ENCODE measurements at regions not wholly inside any gene's neighbourhood (a gene's known extent, or its start where the extent isn't known, plus 50 kb on each side); places are given as distances from the start of the nearest gene placed in this dataset.
"Not testable (repeated sequence)": the region's sequence is repeated elsewhere in the genome, so short reads cannot be mapped to it uniquely, and the experiment has no call there.

DNA sequence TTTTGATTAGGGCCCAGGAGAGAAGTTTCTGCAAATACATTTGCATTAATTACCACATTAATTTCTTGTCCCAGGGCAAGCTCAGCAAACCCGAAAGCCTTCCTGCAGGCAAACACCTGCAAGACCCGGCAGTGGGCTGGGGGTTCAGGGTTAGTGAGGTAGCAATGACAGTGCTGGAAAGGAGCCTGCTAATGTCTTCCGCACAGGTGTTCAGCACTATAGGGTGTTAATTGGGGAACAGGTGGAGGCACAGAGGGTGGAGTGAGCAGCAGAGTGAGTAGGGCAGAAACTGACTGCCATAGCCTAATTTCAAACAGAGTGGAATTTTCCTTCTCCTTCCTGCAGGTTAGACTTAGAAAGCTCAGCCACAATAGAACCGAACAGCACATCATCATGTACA, 50.9 kb upstream of the UBASH3B start:
- DNase-seq (ENCODE audit: low read depth in 4 of 4, low spot score in 1 of 4), result no peak

DNA sequence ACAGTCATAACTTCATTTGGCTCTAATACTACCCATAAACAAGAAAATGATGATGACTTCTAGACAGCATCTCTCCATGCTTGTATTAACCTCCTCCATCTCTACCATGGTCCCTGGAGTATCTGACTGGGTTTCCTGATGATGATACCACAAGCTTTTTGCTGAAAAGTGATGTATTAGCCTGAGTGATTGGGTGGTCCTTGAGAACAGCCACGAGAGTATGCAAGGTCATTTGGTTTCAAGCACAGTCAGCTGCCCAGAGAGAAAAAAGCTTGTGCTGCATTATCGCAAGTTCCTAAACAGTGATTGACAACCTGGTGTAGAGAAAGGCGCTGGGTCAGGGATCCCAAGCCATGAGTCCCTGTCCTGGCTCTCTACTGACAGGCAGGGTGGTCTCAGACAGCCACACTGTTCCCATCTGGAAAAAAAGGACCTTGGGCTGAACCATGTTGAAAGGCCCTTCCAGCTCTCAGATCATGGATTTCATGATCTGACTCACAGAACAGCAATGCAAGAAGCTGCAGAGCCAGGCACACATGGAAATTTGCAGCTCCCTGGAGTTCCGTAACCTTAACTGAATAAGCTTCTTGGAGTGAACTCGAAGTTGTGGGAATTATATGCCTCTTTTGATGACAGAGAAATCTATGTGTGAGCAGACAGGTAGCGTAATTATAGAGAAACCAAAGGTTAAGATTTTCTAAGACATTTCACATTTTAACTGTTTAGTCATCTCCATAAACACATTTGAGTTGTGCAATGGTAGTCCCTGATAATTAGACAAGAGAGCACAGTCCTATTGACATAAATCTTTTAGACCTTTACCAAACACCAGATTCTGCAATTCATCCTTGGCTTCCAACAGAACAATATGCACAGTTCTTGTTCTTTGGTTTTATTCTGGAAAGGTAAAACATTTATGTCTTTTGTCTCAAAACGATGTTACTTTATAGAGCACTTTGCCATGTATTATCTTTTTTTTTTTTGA, 54.1 kb upstream of the UBASH3B start:
- DNase-seq (ENCODE audit: low read depth in 4 of 4, low spot score in 1 of 4), result no peak

DNA sequence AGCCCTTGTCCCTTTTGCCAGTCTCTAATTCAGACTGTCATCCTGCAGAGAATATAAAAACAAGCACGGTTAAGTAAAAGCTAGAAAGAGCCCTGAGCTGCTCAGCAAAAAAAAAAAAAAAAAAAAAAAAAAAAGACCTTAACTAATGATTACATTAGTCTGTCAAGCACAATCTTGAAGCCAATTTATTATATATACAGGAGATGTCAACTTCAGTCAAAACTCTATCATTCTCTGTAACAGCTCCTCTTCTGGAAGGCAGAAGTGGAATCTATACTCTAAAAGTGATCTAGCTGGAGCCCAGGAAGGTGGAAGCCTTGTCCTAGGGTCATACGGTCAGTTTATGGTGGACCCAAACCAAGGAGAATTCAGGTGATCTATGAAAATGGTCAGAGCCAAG, 55.2 kb upstream of the UBASH3B start:
- DNase-seq (ENCODE audit: low read depth in 4 of 4, low spot score in 1 of 4), result no peak

DNA sequence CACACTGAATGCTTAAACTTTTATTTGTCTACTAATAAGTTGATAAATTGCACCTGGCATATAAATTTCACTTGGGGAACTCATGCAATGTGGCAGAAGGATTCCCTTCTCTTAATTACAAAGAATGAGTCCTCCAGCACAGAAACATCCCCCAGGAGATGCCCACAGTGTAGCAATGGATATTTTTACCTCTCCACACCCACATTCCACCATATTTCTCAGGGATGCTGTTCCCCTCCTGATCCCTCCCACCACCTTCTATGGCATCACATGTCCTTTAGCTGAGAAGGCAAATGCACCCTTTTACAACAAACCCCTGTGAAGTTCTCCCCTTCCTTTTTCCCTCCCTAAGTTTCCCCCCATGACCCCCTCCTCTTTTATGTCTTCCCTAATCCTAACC, 56.1 kb upstream of the UBASH3B start:
- DNase-seq (ENCODE audit: low read depth in 4 of 4, low spot score in 1 of 4), result no peak

DNA sequence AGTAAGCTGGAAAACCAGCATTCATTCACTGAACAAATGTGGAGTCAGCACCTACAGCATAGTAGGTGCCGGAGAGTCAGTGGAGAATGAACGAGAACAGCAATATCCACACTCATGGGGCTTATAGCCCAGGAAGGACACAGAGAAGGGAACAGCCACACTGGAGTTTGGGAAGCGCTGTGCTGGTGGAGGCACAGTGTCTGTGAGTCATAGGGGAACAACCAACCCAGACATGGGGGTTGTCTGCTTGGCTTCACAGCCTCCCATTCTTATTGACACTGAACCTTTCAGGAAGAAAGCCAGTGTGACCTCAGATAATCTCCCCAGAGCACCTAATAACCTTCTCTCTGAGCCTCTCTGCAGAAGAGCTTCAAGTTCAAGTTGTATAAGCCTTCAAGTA, 56.6 kb upstream of the UBASH3B start:
- DNase-seq (ENCODE audit: low read depth in 4 of 4, low spot score in 1 of 4), result no peak

DNA sequence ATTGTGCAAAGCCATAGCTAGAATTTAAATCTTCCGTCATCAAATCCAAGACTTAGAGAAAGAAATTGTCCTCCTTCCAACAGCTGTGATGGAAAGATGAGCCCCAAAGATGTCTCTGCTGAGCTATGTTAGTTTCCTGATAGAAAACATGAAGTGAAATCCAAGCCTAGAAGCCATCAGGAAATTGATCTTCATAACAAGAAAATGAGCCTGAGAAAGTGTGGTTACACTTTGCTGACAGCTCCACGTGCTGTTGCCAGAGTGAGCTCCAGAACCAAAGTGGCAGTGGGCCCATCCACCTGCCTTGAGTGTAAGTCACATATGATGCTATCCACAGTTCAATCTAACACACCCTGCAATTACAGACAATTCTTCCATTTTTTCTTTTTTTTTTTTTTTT, 58.0 kb upstream of the UBASH3B start:
- no peak for DNase-seq (ENCODE audit: low read depth in 4 of 4, low spot score in 1 of 4)

DNA sequence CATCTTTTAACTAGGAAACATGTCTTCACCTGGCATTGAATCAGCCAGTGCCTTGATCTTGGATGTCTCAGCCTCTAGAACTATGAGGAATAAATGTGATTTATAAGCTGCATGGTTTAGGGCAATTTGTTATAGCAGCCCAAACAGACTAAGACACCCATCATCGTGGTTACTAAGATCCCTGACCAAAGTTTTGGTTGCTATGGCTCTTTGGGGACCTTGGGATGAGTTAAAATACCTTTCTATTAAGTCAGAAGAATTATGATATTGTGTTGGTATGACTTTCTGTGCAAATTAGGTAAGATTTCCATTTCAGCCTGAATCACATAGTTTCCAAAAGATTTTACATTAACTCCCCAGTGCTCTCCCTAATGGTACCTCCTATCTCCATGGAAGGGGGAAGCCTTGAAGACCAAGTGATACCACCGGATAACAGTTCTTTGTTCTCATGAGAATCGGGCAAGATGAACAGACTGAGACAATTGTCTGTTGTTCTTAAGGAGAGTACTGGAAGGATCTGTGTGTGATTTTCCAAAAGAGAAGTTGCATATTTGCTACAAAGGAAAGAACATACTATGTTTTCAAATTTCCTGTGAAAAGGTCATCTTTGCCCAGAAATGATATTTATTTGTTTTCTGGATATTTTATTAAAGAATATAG, 60.4 kb upstream of the UBASH3B start:
- no peak for DNase-seq (ENCODE audit: low read depth in 4 of 4, low spot score in 1 of 4)

DNA sequence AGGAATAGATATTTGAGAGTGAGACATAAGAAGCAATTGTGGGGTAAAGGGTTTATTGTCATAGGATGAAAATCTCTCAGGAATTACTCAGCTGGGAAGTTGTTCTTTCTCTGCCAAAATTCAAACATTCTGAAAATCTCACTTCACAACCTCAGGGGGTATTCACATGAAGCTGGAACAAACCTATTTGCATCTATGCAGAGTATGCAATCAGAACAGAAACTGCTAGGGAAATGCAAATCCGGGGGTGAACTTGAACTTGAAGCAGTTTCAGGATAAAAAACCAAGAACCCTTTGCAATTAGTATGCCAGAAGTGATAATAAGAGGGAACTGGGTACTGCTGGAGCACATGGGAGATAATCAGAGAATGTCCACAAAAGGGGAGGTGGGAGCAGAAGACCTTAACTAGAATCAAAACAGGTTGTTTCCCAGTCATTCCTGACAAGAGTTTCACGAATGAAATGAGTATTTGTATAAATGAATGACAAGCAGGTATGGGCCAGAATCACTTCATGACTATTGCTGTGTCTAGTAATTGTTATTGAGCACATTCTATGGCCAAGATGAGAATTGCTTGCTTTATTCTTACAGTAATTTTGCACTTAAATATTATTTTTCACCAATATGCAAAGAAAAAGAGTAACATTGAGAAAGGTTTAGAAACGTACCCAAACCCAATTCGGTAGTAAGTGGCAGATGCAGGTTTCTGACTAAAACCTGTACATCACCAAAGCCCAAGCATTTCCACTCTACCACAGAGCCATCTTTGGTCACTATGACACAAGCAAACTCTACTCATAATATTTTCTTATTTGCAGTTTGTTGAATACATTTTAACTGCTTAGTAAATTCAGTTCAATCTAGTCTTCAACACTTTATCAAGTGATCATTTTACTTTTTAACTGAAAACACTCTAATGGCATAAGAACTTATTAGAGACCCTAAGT, 61.8 kb upstream of the UBASH3B start:
- DNase-seq (ENCODE audit: low read depth in 4 of 4, low spot score in 1 of 4), result no peak

DNA sequence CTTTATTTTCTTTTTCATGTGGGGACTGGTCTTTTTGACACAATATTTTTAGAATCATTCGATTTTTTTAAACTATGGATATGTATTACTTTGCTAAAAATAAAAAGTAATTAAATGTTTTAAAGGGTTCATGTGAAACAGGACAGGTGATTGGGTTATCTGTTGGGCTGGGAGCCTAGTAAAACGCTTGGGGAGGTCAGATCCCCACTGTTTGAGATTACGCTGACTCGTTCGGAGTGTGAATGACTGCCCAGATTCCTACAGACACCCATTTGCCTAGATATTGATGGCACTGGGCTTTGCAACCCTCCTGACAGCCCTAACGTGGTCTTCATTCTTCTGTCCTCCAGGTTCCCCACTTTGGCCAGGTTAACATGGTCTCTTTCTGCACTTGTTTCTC, 62.9 kb upstream of the UBASH3B start:
- DNase-seq (ENCODE audit: low read depth in 4 of 4, low spot score in 1 of 4), result no peak

DNA sequence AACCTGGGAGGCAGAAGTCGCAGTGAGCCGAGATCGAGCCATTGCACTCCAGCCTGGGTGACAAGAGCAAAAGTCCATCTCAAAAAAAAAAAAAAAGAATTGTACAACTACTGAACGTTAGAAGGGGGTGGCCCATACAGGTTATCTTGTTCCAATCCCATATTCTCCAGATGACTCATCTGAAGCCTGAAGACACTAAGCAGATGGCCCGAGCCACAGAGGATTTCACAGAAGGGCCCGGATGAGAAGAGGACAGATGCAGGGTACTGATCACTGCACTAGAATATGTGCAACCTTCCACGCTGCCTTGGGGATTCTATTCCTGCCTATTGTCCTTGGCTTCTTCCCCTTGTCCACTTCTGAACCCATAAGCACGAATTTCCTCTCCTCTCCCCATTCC, 70.9 kb upstream of the UBASH3B start:
- DNase-seq (ENCODE audit: low read depth in 4 of 4, low spot score in 1 of 4), result no peak

DNA sequence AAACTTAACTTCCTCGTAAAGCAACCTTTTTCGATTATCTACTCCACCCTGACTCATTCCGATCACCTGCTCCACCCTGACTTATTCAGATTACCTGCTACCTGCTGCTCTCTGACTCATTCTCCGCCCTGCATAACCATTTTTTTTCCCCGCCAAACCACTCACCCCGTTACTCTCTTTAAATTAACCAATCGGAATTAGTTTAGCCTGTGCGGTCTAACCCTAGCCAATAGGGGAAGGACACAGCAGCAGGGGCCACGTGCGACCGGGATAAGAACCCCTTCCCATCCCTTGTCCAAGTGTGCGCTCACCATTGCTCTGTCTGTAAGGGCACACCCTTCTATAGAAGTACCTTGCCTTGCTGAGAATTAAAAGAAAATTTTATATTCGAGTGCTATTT, 75.5 kb upstream of the UBASH3B start:
- not testable (repeated sequence) for DNase-seq (ENCODE audit: low read depth in 4 of 4, low spot score in 1 of 4)

DNA sequence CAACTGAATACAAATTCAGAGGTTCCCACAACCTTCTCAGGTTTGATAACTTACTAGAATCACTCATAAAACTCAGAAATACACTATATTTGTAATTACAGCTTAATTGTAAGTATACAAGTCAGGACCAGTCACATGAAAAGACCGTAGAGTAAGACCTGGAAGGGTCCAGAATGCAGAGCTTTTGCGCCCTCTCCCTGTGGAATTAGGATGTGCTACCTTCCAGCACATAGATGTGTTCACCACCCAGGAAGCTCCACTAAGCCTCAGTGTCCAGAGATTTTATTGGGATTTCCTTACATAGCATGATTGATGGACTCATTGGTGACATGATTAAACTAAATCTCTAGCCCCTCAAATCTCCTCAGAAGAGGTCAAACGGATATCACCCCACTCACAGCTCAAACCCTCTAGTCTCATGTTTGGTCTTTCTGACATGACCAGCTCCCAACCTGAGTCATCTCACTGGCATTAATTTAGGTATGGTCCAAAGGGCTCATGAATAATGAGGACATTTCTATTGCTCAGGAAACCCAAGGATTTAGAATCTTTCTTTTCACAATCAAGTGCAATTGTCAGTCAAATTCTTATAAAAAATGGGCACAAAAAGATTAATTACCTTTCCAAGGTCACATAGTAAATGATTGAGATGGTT, 77.2 kb upstream of the UBASH3B start:
- no peak for DNase-seq (ENCODE audit: low read depth in 4 of 4, low spot score in 1 of 4)

DNA sequence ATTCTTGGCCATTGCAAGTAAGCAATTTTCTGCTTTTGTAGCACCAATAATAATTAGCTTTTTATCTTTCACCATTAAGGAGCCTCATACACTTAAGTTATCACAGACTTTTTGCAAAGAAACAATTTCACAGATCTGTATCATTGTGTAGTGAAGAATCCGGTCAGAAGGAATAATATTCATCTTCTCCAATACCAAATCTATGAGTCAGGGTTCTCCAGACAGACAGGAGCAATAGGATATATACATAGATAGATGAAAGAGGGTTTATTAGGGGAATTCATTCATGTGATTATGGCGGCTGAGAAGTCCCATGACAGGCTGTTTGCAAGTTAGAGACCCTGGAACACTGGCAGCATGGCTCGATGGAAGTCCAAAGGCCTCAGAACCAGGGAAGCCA, 82.9 kb upstream of the UBASH3B start:
- no peak for DNase-seq (ENCODE audit: low read depth in 4 of 4, low spot score in 1 of 4)

DNA sequence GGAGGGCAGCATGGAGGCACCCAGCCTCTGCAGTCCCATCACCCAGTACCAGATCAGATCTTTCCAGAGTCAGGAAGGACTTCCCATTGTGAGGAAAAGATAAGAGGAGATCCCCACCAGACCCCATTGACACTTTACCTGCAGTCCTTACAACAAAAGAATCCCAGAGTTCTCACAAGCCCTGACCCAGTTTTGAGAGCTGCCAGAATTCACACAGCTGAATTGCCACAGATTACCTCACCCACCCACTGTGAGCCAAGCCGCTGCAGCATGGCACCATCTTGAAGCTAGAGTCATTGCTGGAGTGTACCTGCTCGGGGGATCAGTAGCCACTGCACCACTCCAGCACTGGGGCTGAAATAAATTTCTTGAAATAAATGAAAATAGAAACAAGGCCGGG, 91.8 kb upstream of the UBASH3B start:
- DNase-seq (ENCODE audit: low read depth in 4 of 4, low spot score in 1 of 4), result no peak

DNA sequence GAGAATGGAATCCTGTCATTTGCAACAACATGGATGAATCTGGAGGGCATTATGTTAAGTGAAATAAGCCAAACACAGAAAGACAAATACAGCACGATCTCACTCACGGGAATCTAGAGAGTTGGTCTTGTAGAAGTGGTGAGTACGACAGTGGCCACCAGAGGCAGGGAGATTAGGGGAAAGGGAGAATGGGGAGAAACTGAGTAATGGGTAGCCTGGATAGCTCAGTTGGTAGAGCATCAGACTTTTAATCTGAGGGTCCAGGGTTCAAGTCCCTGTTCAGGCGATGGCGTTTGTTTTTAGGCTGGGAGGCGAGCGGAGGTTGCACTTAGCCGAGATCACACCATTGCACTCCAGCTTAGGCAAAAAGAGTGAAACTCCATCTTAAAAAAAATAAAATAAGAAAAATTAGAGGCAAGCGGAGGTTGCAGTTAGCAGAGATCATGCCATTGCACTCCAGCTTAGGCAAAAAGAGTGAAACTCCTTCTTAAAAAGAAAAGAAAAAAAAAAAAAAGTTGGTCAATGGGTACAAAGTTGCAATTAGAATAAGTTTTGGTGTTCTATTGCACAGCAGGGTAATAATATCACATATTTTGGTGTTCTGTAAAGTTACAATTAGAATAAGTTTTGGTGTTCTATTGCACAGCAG, 95.7 kb upstream of the UBASH3B start:
- DNase-seq (ENCODE audit: low read depth in 4 of 4, low spot score in 1 of 4), result no peak

DNA sequence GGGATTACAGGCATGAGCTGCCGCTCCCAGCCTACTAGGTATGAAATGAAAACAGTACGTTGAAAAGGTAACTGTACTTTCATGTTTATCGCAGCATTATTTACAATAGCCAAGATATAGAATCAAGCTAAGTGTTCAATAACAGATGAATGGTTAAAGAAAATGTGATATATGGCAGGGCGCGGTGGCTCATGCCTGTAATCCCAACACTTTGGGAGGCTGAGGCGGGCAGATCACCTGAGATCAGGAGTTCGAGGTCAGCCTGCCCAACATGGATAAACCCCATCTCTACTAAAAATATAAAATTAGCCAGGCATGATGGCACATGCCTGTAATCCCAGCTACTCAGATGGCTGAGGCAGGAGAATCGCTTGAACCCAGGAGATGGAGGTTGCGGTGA, 96.3 kb upstream of the UBASH3B start:
- DNase-seq (ENCODE audit: low read depth in 4 of 4, low spot score in 1 of 4), result not testable (repeated sequence)

DNA sequence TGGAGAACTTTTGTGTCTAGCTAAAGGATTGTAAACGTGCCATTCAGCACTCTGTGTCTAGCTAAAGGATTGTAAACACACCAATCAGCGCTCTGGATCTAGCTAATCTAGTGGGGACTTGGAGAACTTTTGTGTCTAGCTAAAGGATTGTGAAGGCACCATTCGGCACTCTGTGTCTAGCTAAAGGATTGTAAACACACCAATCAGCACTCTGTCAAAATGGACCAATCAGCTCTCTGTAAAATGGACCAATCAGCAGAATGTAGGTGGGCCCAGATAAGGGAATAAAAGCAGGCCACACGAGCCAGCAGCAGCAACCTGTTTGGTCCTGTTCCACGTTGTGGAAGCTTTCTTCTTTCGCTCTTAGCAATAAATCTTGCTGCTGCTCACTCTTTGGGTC, 98.4 kb upstream of the UBASH3B start:
- DNase-seq (ENCODE audit: low read depth in 4 of 4, low spot score in 1 of 4), result not testable (repeated sequence)

DNA sequence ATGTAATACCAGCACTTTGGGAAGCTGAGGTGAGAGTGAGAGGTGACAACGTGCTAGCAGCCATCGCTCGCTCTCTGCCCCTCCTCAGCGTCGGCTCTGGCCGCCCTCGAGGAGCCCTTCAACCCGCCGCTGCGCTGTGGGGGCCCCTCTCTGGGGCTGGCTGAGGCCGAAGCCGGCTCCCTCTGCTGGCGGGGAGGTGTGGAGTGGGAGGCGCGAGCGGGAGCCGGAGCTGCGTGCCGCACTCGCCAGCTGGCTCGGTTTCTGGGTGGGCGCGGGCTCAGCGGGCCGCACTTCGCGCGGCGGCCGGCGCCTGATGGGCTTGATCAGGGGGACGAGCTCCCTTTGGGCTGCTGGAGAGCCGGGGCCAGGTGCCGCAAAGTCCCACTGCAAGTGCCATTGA, 98.9 kb upstream of the UBASH3B start:
- no peak for DNase-seq (ENCODE audit: low read depth in 4 of 4, low spot score in 1 of 4)

DNA sequence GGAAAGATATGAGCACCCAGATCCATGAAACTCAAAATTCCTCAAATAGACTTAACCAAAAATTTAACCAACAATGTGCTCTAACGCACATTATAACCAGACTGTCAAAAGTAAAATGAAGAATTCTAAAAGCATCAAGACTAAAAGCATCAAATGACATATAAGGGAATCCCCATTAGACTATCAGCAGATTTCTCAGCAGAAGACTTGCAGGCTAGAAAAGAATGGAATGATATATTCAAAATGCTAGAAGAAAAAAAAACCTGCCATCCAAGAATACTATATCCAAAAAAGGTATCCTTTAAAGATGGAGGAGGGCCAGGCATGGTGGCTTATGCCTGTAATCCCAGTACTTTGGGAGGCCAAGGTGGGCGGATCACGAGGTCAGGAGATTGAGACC, 117.5 kb upstream of the UBASH3B start:
- no peak for DNase-seq (ENCODE audit: low read depth in 4 of 4, low spot score in 1 of 4)

DNA sequence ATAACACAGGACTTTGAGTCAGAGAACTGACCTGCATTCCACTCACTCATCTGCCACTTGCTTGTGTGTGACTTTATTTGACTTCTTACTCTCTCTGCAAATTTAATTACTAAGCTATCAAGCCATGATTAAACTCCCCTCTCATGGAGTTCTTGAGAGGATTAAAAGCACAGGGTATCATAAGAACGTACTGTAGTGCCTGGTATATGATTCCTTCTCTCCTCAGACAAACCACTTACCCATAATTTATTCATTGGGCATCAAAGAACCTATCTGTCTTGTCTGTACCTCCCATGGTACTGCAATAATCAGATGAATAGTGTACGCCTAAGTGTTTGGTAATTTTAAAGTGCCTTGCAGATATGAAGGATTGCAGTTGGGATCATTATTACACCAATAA, 130.6 kb upstream of the UBASH3B start:
- DNase-seq (ENCODE audit: low read depth in 4 of 4, low spot score in 1 of 4), result no peak

All from stimulated activated CD4-positive, alpha-beta T cell treated with anti-CD3 and anti-CD28 coated beads, Interleukin-1b, Interleukin-23, amount 100 ng/mL, for 24 hours (primary cell).